Neuron (in vitro differentiated cells): ENCODE measurements at regions not wholly inside any gene's neighbourhood (a gene's known extent, or its start where the extent isn't known, plus 50 kb on each side); places are given as distances from the start of the nearest gene placed in this dataset.

ENCODE experiments used
- H2AFZ ChIP-seq: one replicate; pipeline ENCODE4 v1.6.1; 2013; ENCODE audit warnings: low read depth, mild to moderate bottlenecking, inconsistent platforms, low read length, moderate library complexity
- H3K27me3 ChIP-seq: one replicate; pipeline ENCODE4 v1.6.1; 2013; ENCODE audit warnings: low read length; ENCODE audit not compliant: insufficient read depth
- H3K36me3 ChIP-seq: one replicate; pipeline ENCODE4 v1.6.1; 2013; ENCODE audit warnings: low read length; ENCODE audit not compliant: insufficient read depth
- H3K4me1 ChIP-seq: one replicate; pipeline ENCODE4 v1.6.1; 2013; ENCODE audit warnings: low read length; ENCODE audit not compliant: insufficient read depth
- H3K4me3 ChIP-seq: 2 replicates; pipeline ENCODE4 v1.5.1; 2013; ENCODE audit warnings: mild to moderate bottlenecking, low read length, moderate library complexity
- H3K9me3 ChIP-seq: one replicate; pipeline ENCODE4 v1.6.1; 2013; ENCODE audit warnings: low read length

GRCh38 chr6:14573267-14573666 lies 455.7 kb downstream of the CD83 start:
- Histone ChIP-seq H3K9me3 (no peaks in the 10 kb centered on the region), H3K27me3 (peaks cover 3% of the 10 kb centered on the region), H2AFZ (no peak overlapping the region), H3K36me3 (no peaks in the 10 kb centered on the region), H3K4me3 (no peak overlapping the region), H3K4me1 (no peaks in the 10 kb centered on the region)

DNA sequence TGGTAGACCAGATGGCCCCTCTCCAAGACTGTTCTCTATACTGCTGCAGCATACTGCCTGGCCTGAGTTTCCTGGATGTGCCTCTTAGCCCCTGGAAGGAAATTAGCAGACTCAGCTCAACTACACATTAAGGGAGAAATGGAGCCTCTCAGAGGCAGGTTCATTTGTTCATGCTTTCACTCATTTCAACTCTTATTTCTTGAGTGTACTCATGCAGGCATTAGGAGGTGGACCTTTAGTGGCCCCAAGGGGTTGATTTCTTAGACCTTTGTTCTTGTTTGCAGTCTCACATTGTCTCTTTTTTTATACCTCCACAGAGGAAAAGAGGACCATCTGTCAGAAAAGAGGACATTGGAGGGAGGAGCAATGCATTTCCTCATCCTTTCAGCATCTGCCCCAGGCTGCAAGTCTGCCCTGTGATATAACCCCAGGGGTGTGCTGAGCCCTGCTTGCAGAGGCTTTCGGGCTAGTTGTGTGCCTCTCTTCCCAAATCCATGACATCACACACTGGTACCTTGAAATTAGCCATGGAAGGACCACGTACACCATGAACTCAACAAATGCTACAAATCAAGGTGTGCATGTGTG lies 456.2 kb downstream of the CD83 start:
- Histone ChIP-seq H3K4me1 (no peaks in the 10 kb centered on the region), H3K27me3 (peaks cover 3% of the 10 kb centered on the region), H3K36me3 (no peaks in the 10 kb centered on the region), H3K9me3 (no peaks in the 10 kb centered on the region), H2AFZ (no peak overlapping the region), H3K4me3 (no peak overlapping the region)

DNA sequence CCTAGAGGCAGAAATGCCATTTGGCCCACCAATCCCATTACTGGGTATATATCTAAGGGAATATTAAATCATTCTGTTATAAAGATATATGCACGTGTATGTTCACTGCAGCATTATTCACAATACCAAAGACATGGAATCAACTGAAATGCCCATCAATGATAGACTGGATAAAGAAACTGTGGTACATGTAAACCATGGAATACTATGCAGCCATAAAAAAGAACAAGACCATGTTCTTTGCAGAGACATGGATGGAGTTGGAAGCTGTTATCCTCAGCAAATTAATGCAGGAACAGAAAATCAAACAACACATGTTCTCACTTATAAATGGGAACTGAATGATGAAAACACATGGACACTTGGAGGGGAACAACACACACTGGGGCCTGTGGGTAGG lies 458.4 kb downstream of the CD83 start:
- Histone ChIP-seq H3K36me3 (no peaks in the 10 kb centered on the region), H3K27me3 (no peaks in the 10 kb centered on the region), H3K4me1 (no peaks in the 10 kb centered on the region), H3K4me3 (no peak overlapping the region), H3K9me3 (no peaks in the 10 kb centered on the region), H2AFZ (no peak overlapping the region)

- Histone ChIP-seq H3K4me3 (no peak overlapping the region), H3K36me3 (no peaks in the 10 kb centered on the region), H3K27me3 (no peaks in the 10 kb centered on the region), H3K4me1 (no peaks in the 10 kb centered on the region), H2AFZ (no peak overlapping the region), H3K9me3 (no peaks in the 10 kb centered on the region)
These were observed 461.4 kb downstream of the CD83 start for GRCh38 chr6:14578994-14579393.

- Histone ChIP-seq H3K27me3 (no peaks in the 10 kb centered on the region), H3K4me3 (no peak overlapping the region), H2AFZ (no peak overlapping the region), H3K9me3 (no peaks in the 10 kb centered on the region), H3K36me3 (no peaks in the 10 kb centered on the region), H3K4me1 (no peaks in the 10 kb centered on the region)
These were observed 465.2 kb downstream of the CD83 start for GRCh38 chr6:14582749-14583148.

DNA sequence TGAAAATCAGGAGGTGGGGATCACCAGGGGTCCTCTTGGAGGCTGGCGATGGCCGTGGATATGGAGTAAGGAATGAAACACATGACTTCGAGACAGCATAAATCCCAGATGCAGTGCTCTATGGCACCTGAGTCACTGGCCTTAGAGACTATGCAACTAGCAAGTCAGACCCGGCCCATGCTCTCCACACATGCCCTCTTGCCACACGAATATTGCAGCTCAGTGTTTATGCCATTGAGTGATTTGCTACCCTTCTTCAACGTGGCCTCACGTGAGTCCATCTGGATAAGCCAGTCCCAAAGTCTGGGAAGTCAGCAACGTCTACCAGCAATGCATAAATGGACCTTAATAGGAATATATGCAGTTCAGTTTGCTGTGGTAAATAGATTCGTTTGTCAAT lies 466.3 kb downstream of the CD83 start:
- Histone ChIP-seq H3K36me3 (no peaks in the 10 kb centered on the region), H3K4me1 (no peaks in the 10 kb centered on the region), H3K4me3 (no peak overlapping the region), H2AFZ (no peak overlapping the region), H3K9me3 (no peaks in the 10 kb centered on the region), H3K27me3 (no peaks in the 10 kb centered on the region)

DNA sequence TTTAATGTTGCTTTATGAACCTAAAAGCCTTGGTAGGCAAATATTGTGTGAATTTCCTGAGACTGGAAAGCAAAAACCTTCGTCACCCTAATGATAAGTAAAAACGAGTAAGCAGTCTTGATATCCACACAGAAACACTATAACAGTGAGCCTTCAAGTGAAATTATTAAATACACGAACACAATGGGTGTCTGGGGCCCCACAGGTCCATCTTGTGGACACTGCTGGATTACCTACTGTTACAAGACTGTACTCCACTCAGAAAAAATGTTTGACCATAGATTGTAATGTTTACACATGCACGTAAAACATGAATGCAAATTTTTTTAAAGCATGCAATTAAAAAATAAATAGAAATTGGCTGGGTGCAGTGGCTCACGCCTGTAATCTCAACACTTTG lies 466.9 kb downstream of the CD83 start:
- H3K4me3 ChIP-seq: no peak overlapping the region
- no peak overlapping the region for H2AFZ ChIP-seq
- no peaks in the 10 kb centered on the region for H3K4me1 ChIP-seq
- H3K9me3 ChIP-seq: no peaks in the 10 kb centered on the region
- H3K36me3 ChIP-seq: no peaks in the 10 kb centered on the region
- no peaks in the 10 kb centered on the region for H3K27me3 ChIP-seq

GRCh38 chr6:14585689-14586088 lies 468.1 kb downstream of the CD83 start:
- Histone ChIP-seq H3K36me3 (no peaks in the 10 kb centered on the region), H3K27me3 (no peaks in the 10 kb centered on the region), H3K9me3 (no peaks in the 10 kb centered on the region), H2AFZ (no peak overlapping the region), H3K4me3 (no peak overlapping the region), H3K4me1 (no peaks in the 10 kb centered on the region)

GRCh38 chr6:14589175-14589574 lies 471.6 kb downstream of the CD83 start:
- Histone ChIP-seq H3K9me3 (no peaks in the 10 kb centered on the region), H3K4me1 (no peaks in the 10 kb centered on the region), H2AFZ (no peak overlapping the region), H3K4me3 (no peak overlapping the region), H3K27me3 (no peaks in the 10 kb centered on the region), H3K36me3 (no peaks in the 10 kb centered on the region)

GRCh38 chr6:14590586-14590985 lies 473.0 kb downstream of the CD83 start:
- H3K9me3 ChIP-seq: no peaks in the 10 kb centered on the region
- H3K36me3 ChIP-seq: no peaks in the 10 kb centered on the region
- no peak overlapping the region for H3K4me3 ChIP-seq
- no peak overlapping the region for H2AFZ ChIP-seq
- H3K27me3 ChIP-seq: no peaks in the 10 kb centered on the region
- no peaks in the 10 kb centered on the region for H3K4me1 ChIP-seq

DNA sequence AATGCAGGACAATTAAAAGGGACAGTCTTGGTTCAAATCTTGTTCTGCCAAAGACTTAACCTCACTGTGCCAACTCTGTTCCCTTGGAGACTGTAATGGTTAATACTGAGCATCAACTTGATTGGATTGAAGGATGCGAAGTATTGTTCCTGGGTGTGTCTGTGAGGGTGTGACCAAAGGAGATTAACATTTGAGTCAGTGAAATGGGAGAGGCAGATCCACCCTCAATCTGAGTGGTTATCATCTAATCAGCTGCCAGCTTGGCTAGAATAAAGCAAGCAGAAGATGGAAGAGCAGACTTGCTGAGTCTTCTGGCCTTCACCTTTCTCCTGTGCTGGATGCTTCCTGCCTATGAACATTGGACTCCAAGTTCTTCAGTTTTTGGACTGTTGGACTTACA lies 474.4 kb downstream of the CD83 start:
- Histone ChIP-seq H3K27me3 (no peaks in the 10 kb centered on the region), H3K9me3 (no peaks in the 10 kb centered on the region), H2AFZ (no peak overlapping the region), H3K4me3 (no peak overlapping the region), H3K36me3 (no peaks in the 10 kb centered on the region), H3K4me1 (peaks cover 4% of the 10 kb centered on the region)

DNA sequence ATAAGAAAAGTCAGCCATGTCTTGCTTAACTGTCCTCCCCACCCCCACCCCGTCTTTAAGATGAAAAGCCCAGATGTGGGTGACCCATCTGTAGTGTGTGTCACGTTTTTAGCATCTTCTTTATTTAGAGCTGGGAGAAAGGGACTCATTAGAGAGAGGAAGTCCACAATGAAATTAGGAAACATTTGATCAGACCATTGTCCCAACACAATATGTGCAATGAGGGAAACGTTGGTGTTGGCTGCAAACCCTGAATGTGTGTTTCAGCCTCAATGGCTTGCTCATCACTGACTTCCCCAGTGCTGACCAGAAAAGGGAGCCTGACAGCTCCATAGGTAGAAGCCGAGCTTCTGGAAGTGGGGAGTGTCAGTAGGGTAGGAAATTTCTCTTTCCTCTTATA lies 475.7 kb downstream of the CD83 start:
- H3K36me3 ChIP-seq: no peaks in the 10 kb centered on the region
- H3K4me1 ChIP-seq: peaks cover 4% of the 10 kb centered on the region
- H3K9me3 ChIP-seq: no peaks in the 10 kb centered on the region
- H3K4me3 ChIP-seq: no peak overlapping the region
- no peaks in the 10 kb centered on the region for H3K27me3 ChIP-seq
- no peak overlapping the region for H2AFZ ChIP-seq

DNA sequence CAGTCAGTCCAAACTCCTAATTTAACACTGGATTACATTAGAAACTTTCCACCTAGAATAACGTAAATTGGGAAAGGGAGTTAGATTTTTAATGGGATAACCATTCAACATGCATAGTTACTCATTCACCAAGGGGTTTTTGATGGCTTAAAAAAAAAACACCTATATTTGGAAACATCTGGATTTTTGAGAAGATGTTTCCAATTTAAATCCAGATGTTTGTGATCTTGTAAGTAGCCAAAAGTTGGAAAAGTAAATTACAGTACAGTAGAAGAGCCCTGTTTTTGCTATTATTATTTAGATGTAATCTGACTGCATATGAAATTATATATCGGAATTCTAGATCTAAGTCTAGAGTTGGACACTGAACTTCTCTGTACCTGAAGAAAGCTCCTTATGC lies 478.2 kb downstream of the CD83 start:
- no peaks in the 10 kb centered on the region for H3K36me3 ChIP-seq
- no peaks in the 10 kb centered on the region for H3K9me3 ChIP-seq
- H3K4me1 ChIP-seq: peaks cover 4% of the 10 kb centered on the region
- no peak overlapping the region for H2AFZ ChIP-seq
- no peak overlapping the region for H3K4me3 ChIP-seq
- no peaks in the 10 kb centered on the region for H3K27me3 ChIP-seq

GRCh38 chr6:14596410-14596809 lies 478.8 kb downstream of the CD83 start:
- Histone ChIP-seq H3K36me3 (no peaks in the 10 kb centered on the region), H3K27me3 (no peaks in the 10 kb centered on the region), H2AFZ (no peak overlapping the region), H3K4me3 (no peak overlapping the region), H3K4me1 (peaks cover 4% of the 10 kb centered on the region), H3K9me3 (no peaks in the 10 kb centered on the region)
